GM12878 (cell line): ENCODE measurements at regions not wholly inside any gene's neighbourhood (a gene's known extent, or its start where the extent isn't known, plus 50 kb on each side); places are given as distances from the start of the nearest gene placed in this dataset.

Experiments
- ATAC-seq: fragments of 200-7000 bp; cut with Tn5 transposase; 3 replicates; pipeline ENCODE4 v1.9.1; 2020; ENCODE audit warnings: mild to moderate bottlenecking, moderate library complexity
- BruUV-seq: library from RNA; stranded (reverse); fragments of 400-500 nt; replicated peaks from 2 replicates; lab custom pipeline; 2021; lab: Mats Ljungman, UMichigan
- CTCF ChIA-PET: fragments of 300-600 bp; sonication (Branson Sonifier 250); formaldehyde crosslinking; extraction: SDS; loops from one replicate; lab custom pipeline; 2021; ENCODE audit warnings: inconsistent platforms; lab: Yijun Ruan, JAX
- POLR2A ChIA-PET: fragments of 350-600 bp; formaldehyde crosslinking; extraction: SDS; loops from one replicate; lab custom pipeline; 2021; ENCODE audit warnings: inconsistent platforms; lab: Charles Lee
- RAD21 ChIA-PET: fragments of 300-600 bp; sonication (Branson Sonifier 250); formaldehyde crosslinking; loops from one replicate; lab custom pipeline; 2023; ENCODE audit warnings: antibody characterized with exemption; ENCODE audit not compliant: unreplicated experiment; lab: Charles Lee
- SMC1A ChIA-PET: fragments of 300-600 bp; sonication (Branson Sonifier 250); formaldehyde crosslinking; loops from one replicate; lab custom pipeline; 2023; ENCODE audit not compliant: unreplicated experiment, uncharacterized antibody; lab: Charles Lee
- DNase-seq: peaks from one replicate; pipeline ENCODE4 v3.0.0-alpha.2; 2011; ENCODE audit warnings: low read depth, low spot score
- FAIRE-seq: peaks from 3 replicates; lab custom pipeline; 2011; peaks lifted over from hg19 to GRCh38; lab: Jason Lieb, UNC
- H2AFZ ChIP-seq: 2 replicates; pipeline ENCODE4 v1.6.0; 2011; ENCODE audit warnings: low read depth, low read length, control low read depth; ENCODE audit not compliant: control insufficient read depth
- H3K27ac ChIP-seq: 2 replicates; pipeline ENCODE4 v1.5.1; 2011; ENCODE audit warnings: control low read depth; ENCODE audit not compliant: control insufficient read depth, insufficient read depth
- H3K27me3 ChIP-seq, 2 experiments: replicated peaks in 1 of 2; 2 replicates each; pipeline versions ENCODE4 v1.6.0 to v1.6.1; 2011; ENCODE audit warnings: low read length in 1 of 2; ENCODE audit not compliant: control insufficient read depth in 2 of 2, insufficient read depth in 2 of 2
- H3K36me3 ChIP-seq, 2 experiments: 2 replicates each; pipeline ENCODE4 v1.5.1; 2011; ENCODE audit warnings: low read length in 1 of 2; ENCODE audit not compliant: control insufficient read depth in 2 of 2, insufficient read depth in 2 of 2
- H3K4me1 ChIP-seq: 2 replicates; pipeline ENCODE4 v1.6.1; 2011; ENCODE audit warnings: mild to moderate bottlenecking, low read length, moderate library complexity, mixed read lengths; ENCODE audit not compliant: control insufficient read depth, insufficient read depth
- H3K4me2 ChIP-seq: 2 replicates; pipeline ENCODE4 v1.6.0; 2011; ENCODE audit warnings: control low read depth; ENCODE audit not compliant: control insufficient read depth, insufficient read depth
- H3K4me3 ChIP-seq: fragments of 200-600 bp; sonication (generic); 2 replicates; pipeline ENCODE4 v1.5.1; 2016
- H3K79me2 ChIP-seq: 2 replicates; pipeline ENCODE4 v1.6.0; 2011; ENCODE audit warnings: low read length; ENCODE audit not compliant: control insufficient read depth, insufficient read depth
- H3K9ac ChIP-seq: 2 replicates; pipeline ENCODE4 v1.8.0; 2011; ENCODE audit warnings: low read length, control low read depth, mixed read lengths; ENCODE audit not compliant: control insufficient read depth, insufficient read depth
- H3K9me3 ChIP-seq: replicated peaks from 3 replicates; pipeline ENCODE4 v1.5.1; 2011; ENCODE audit warnings: mild to moderate bottlenecking, low read length; ENCODE audit not compliant: control insufficient read depth, insufficient read depth
- H4K20me1 ChIP-seq: 2 replicates; pipeline ENCODE4 v1.6.0; 2011; ENCODE audit not compliant: control insufficient read depth, insufficient read depth
- ATF7 ChIP-seq: fragments of 450-650 bp; IDR thresholded peaks from 2 replicates; pipeline ENCODE4 v1.6.1; 2016; ENCODE audit warnings: low read depth, mild to moderate bottlenecking
- BACH1 ChIP-seq: fragments of 450-650 bp; IDR thresholded peaks from 2 replicates; pipeline ENCODE4 v1.6.1; 2017; ENCODE audit warnings: mild to moderate bottlenecking, borderline replicate concordance
- CBFB ChIP-seq: IDR thresholded peaks from 2 replicates; pipeline ENCODE4 v1.6.1; 2016; ENCODE audit warnings: antibody characterized with exemption, low read depth
- CHD2 ChIP-seq: IDR thresholded peaks from 2 replicates; pipeline ENCODE4 v1.6.1; 2011; ENCODE audit warnings: low read depth, low read length, improper control_type of control experiment, borderline replicate concordance
- HDAC2 ChIP-seq: fragments of 200-600 bp; sonication (generic); IDR thresholded peaks from 2 replicates; pipeline ENCODE4 v1.6.1; 2017
- LARP7 ChIP-seq: fragments of 450-650 bp; IDR thresholded peaks from 2 replicates; pipeline ENCODE4 v1.6.1; 2017; ENCODE audit warnings: mild to moderate bottlenecking
- PAX5 ChIP-seq: IDR thresholded peaks from 2 replicates; pipeline ENCODE4 v1.6.1; 2011; ENCODE audit warnings: low read depth, low read length, borderline replicate concordance
- PAX8 ChIP-seq: fragments of 450-650 bp; IDR thresholded peaks from 2 replicates; pipeline ENCODE4 v1.6.1; 2017; ENCODE audit warnings: mild to moderate bottlenecking, moderate library complexity
- RAD51 ChIP-seq: fragments of 450-650 bp; IDR thresholded peaks from 2 replicates; pipeline ENCODE4 v1.6.1; 2016; ENCODE audit warnings: moderate library complexity, mild to moderate bottlenecking, inconsistent platforms
- SMARCA5 ChIP-seq: fragments of 450-650 bp; IDR thresholded peaks from 2 replicates; pipeline ENCODE4 v1.6.1; 2017; ENCODE audit warnings: mild to moderate bottlenecking
- SMC3 ChIP-seq: IDR thresholded peaks from 2 replicates; pipeline ENCODE4 v1.6.1; 2011; ENCODE audit warnings: low read length, improper control_type of control experiment, borderline replicate concordance
- TAF1 ChIP-seq: IDR thresholded peaks from 2 replicates; pipeline ENCODE4 v1.6.1; 2011; ENCODE audit warnings: mild to moderate bottlenecking, low read depth, low read length, borderline replicate concordance
- USF2 ChIP-seq: IDR thresholded peaks from 2 replicates; pipeline ENCODE4 v1.6.1; 2011; ENCODE audit warnings: low read depth, low read length, improper control_type of control experiment, borderline replicate concordance
- YY1 ChIP-seq: IDR thresholded peaks from 2 replicates; pipeline ENCODE4 v1.6.1; 2011; ENCODE audit warnings: low read depth, mild to moderate bottlenecking, low read length
- ZNF384 ChIP-seq: IDR thresholded peaks from 2 replicates; pipeline ENCODE4 v1.6.1; 2012; ENCODE audit warnings: low read depth, mild to moderate bottlenecking, low read length, improper control_type of control experiment, borderline replicate concordance
- ZNF687 ChIP-seq: fragments of 450-650 bp; IDR thresholded peaks from 2 replicates; pipeline ENCODE4 v1.6.1; 2017; ENCODE audit warnings: mild to moderate bottlenecking, moderate library complexity
- WGBS: methylation state at CpG from one replicate; pipeline ENCODE4 v1.1.6; 2016; ENCODE audit warnings: low lambda C conversion rate; ENCODE audit not compliant: insufficient replicate concordance, insufficient coverage; ENCODE audit errors: missing lambda C conversion rate; 5-methylcytosine and 5-hydroxymethylcytosine counted together
- in situ Hi-C: fragments of 300-500 bp; cut with MboI; formaldehyde crosslinking; loops from 9 replicates; pipeline ENCODE4 v1.14.3; 2018; ENCODE audit warnings: mixed read lengths
- intact Hi-C: fragments of 100-400 bp; cut with micrococcal nuclease; formaldehyde crosslinking; loops from one replicate; pipeline ENCODE4 v1.14.2; 2022; ENCODE audit not compliant: unreplicated experiment

GRCh38 chr4:24241511-24241910 is 342.8 kb downstream of the DHX15 start:
- ChIA-PET POLR2A (no interaction called here), RAD21 (no interaction called here), CTCF (interaction anchor here (0.6 kb wide), 1 partner anchor 25 kb away, joined by 3 read pairs; no protein-coding TSS in a partner anchor), SMC1A (no interaction called here)
- H3K79me2 ChIP-seq: no peaks in the 10 kb centered on the region
- intact Hi-C loops: no loop called here
- no TSS peak for BruUV-seq
- H3K9me3 ChIP-seq: no peaks in the 10 kb centered on the region
- H3K27ac ChIP-seq: no peak overlapping the region
- H3K27me3 ChIP-seq: no peaks in the 10 kb centered on the region
- no peak overlapping the region for H3K4me2 ChIP-seq
- no peak overlapping the region for H3K4me3 ChIP-seq
- H3K36me3 ChIP-seq: no peaks in the 10 kb centered on the region
- H2AFZ ChIP-seq: no peak overlapping the region
- WGBS: 3% methylated on average over 5 of the region's 5 CpGs
- H3K9ac ChIP-seq: no peak overlapping the region
- H3K4me1 ChIP-seq: no peaks in the 10 kb centered on the region
- no peak for FAIRE-seq
- ATAC-seq: no peak
- in situ Hi-C loops: no loop called here
- H4K20me1 ChIP-seq: no peaks in the 10 kb centered on the region
- DNase-seq: no peak
- no peak for TF ChIP-seq TAF1

- H3K36me3 ChIP-seq: no peaks in the 10 kb centered on the region
- no peaks in the 10 kb centered on the region for H4K20me1 ChIP-seq
- POLR2A ChIA-PET: no interaction called here
- DNase-seq (no peak), FAIRE-seq (no peak), ATAC-seq (no peak)
- no peak overlapping the region for H3K27ac ChIP-seq
- no peaks in the 10 kb centered on the region for H3K27me3 ChIP-seq
- in situ Hi-C loops (no loop called here), intact Hi-C loops (no loop called here)
- CTCF ChIA-PET: no interaction called here
- H3K4me3 ChIP-seq: no peak overlapping the region
- H2AFZ ChIP-seq: no peak overlapping the region
- RAD21 ChIA-PET: no interaction called here
- SMC1A ChIA-PET: interaction anchor here (1.1 kb wide), 1 partner anchor 9 kb away, joined by 3 read pairs; no protein-coding TSS in a partner anchor
- BruUV-seq: no TSS peak
- no peaks in the 10 kb centered on the region for H3K9me3 ChIP-seq
- no peak overlapping the region for H3K4me2 ChIP-seq
- H3K79me2 ChIP-seq: no peaks in the 10 kb centered on the region
- H3K9ac ChIP-seq: no peak overlapping the region
- no peaks in the 10 kb centered on the region for H3K4me1 ChIP-seq
- no peak for TF ChIP-seq RAD51
- no peak for TF ChIP-seq SMC3
- no peak for TF ChIP-seq BACH1
- no peak for TF ChIP-seq CBFB
- TF ChIP-seq HDAC2: no peak
- no peak for TF ChIP-seq YY1
- TF ChIP-seq ATF7: no peak
- TF ChIP-seq CHD2: no peak
- TF ChIP-seq PAX8: no peak
- no peak for TF ChIP-seq PAX5
- no peak for TF ChIP-seq SMARCA5
- TF ChIP-seq LARP7: no peak
- TF ChIP-seq ZNF687: no peak
- TF ChIP-seq USF2: no peak
- TF ChIP-seq ZNF384: no peak
Observed at GRCh38 chr4:24240655-24241054, 343.7 kb downstream of the DHX15 start.
